ENCODE measurements at regions not wholly inside any gene's neighbourhood (a gene's known extent, or its start where the extent isn't known, plus 50 kb on each side); places are given as distances from the start of the nearest gene placed in this dataset.

- TF ChIP-seq CTCF (IDR thresholded peaks at IDR 0.05) = no peak
- no peak for TF ChIP-seq POLR2A (IDR thresholded peaks at IDR 0.05)
Observed at GRCh38 chr7:115354925-115355324, 433.0 kb downstream of the MDFIC start.
